ENCODE measurements at regions not wholly inside any gene's neighbourhood (a gene's known extent, or its start where the extent isn't known, plus 50 kb on each side); places are given as distances from the start of the nearest gene placed in this dataset.

- BruUV-seq (replicated peaks): no TSS peak
- Mint-ChIP-seq H3K4me1 (ENCODE audit: low read depth, unreplicated experiment) (peaks cover 19% of the 10 kb centered on the region), H3K36me3 (ENCODE audit: insufficient read depth, unreplicated experiment) (no peaks in the 10 kb centered on the region), H3K27me3 (ENCODE audit: unreplicated experiment) (no peaks in the 10 kb centered on the region), H3K4me3 (ENCODE audit: low read depth, unreplicated experiment) (no peak overlapping the region), H3K27ac (ENCODE audit: unreplicated experiment) (no peak overlapping the region), H3K9me3 (ENCODE audit: low read depth, unreplicated experiment) (no peaks in the 10 kb centered on the region)
- intact Hi-C loops (cut with micrococcal nuclease; ENCODE audit: unreplicated experiment): no loop called here
- CTCF ChIA-PET: no interaction called here
- DNase-seq: no peak
- no peak for TF ChIP-seq CTCF (IDR thresholded peaks at IDR 0.05; ENCODE audit: unreplicated experiment)
These were observed 143.0 kb downstream of the KITLG start for GRCh38 chr12:88437226-88437625.

Measured in Calu3 (cell line).